Thoracic aorta (tissue), 2 donors: ENCODE measurements at regions not wholly inside any gene's neighbourhood (a gene's known extent, or its start where the extent isn't known, plus 50 kb on each side); places are given as distances from the start of the nearest gene placed in this dataset.

Source experiments
- ATAC-seq: fragments of 150-250 bp; one replicate; pipeline ENCODE4 v1.8.0; 2017; ENCODE audit warnings: low read depth; ENCODE audit not compliant: insufficient number of reproducible peaks, low FRiP score
- DNase-seq: peaks from one replicate; pipeline ENCODE4 v3.0.0-alpha.2; 2020; ENCODE audit warnings: low spot score
- H3K27ac ChIP-seq, 2 donors: fragments of 200-600 bp; sonication (generic); 1 replicate in 1 of 2; 2 replicates in 1 of 2; pipeline ENCODE4 v1.5.1; 2016; ENCODE audit warnings: mild to moderate bottlenecking in 2 of 2, moderate library complexity in 2 of 2
- H3K27me3 ChIP-seq: fragments of 200-600 bp; sonication (generic); replicated peaks from 2 replicates; pipeline ENCODE4 v1.6.0; 2016; ENCODE audit warnings: mild to moderate bottlenecking; ENCODE audit not compliant: insufficient read depth
- H3K36me3 ChIP-seq: fragments of 200-600 bp; sonication (generic); one replicate; pipeline ENCODE4 v1.5.1; 2016
- H3K4me1 ChIP-seq, 2 donors: fragments of 200-600 bp; sonication (generic); 1 replicate in 1 of 2; 2 replicates in 1 of 2; pipeline versions ENCODE4 v1.5.1 to v1.6.0; 2016; ENCODE audit warnings: low read depth in 2 of 2, mild to moderate bottlenecking in 1 of 2; ENCODE audit not compliant: control insufficient read depth in 1 of 2
- H3K4me3 ChIP-seq: fragments of 200-600 bp; sonication (generic); 2 replicates; pipeline ENCODE4 v1.5.1; 2016; ENCODE audit warnings: mild to moderate bottlenecking
- H3K9me3 ChIP-seq: fragments of 200-600 bp; sonication (generic); 2 replicates; pipeline ENCODE4 v1.5.1; 2016
- TF ChIP-seq, protein P1 (sequence below): fragments of 200-600 bp; sonication (generic); IDR thresholded peaks from one replicate; pipeline ENCODE4 v1.5.1; 2019; ENCODE audit warnings: antibody characterized with exemption

DNA sequence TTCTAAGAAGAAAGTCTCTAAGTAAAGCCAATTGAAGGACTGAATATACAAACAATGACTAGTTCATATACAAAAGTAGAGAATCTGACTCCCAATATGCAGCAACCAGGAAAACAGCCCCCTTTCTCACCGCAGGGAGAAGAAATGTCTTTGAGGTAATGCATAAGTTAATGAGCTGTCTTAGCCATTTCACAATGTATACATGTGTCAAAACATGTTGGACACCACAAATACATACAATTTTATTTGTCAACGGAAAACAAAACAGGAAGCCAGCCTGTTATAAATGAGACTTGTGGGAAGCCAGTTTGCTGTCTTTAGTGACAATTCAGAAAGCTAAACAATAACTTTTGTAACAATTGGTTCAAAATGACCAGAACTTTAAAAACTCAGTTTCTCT lies 389.2 kb downstream of the CBLN2 start:
- no peaks in the 10 kb centered on the region for H3K9me3 ChIP-seq
- no peaks in the 10 kb centered on the region for H3K4me1 ChIP-seq
- H3K27me3 ChIP-seq = no peaks in the 10 kb centered on the region
- no peaks in the 10 kb centered on the region for H3K36me3 ChIP-seq
- H3K4me3 ChIP-seq = no peak overlapping the region
- H3K27ac ChIP-seq = no peak overlapping the region
- TF ChIP-seq, protein P1, sequence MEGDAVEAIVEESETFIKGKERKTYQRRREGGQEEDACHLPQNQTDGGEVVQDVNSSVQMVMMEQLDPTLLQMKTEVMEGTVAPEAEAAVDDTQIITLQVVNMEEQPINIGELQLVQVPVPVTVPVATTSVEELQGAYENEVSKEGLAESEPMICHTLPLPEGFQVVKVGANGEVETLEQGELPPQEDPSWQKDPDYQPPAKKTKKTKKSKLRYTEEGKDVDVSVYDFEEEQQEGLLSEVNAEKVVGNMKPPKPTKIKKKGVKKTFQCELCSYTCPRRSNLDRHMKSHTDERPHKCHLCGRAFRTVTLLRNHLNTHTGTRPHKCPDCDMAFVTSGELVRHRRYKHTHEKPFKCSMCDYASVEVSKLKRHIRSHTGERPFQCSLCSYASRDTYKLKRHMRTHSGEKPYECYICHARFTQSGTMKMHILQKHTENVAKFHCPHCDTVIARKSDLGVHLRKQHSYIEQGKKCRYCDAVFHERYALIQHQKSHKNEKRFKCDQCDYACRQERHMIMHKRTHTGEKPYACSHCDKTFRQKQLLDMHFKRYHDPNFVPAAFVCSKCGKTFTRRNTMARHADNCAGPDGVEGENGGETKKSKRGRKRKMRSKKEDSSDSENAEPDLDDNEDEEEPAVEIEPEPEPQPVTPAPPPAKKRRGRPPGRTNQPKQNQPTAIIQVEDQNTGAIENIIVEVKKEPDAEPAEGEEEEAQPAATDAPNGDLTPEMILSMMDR = no peak
- DNase-seq (no peak), ATAC-seq (no peak)

DNA sequence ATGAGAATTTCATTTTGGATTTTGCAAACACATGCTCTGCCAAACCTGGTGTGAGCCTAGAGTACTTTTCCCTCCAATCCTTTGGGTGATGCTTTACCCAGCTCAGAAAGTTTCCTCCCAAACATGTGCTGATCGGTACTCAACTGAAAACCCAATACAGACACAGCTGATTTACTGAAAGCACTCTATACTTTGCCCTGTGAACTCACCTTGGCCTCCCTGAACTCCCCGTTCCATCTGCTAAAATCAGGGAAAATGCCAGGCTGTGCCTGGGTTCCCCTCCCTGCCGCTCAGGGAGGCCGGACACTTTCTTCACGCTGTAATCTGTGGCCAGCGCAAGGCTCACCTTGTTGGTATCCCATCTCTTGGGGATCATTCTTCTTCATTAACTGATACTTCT lies 391.2 kb downstream of the CBLN2 start:
- TF ChIP-seq, protein P1 = no peak
- ATAC-seq (no peak), DNase-seq (no peak)
- Histone ChIP-seq H3K9me3 (no peaks in the 10 kb centered on the region), H3K4me3 (no peak overlapping the region), H3K4me1 (no peaks in the 10 kb centered on the region), H3K36me3 (no peaks in the 10 kb centered on the region), H3K27me3 (no peaks in the 10 kb centered on the region), H3K27ac (no peak overlapping the region)

DNA sequence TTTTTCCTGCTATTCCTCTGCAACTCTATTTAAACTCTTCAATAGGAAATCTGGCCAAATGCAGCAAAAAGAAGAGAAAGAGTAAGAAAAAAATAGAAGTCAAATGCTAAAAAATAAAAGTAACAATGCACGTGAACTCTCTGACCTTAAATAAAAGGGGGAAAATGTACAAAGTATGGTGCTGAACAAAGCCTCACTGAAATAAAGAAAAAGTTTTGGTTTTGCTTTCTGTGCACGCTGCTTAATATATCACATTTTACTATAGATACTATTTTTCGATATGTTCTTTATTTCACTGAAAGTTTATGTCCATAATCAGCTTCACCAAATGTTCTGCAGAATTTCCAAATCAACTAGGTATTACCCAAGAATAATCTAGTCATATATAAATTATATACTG lies 396.3 kb downstream of the CBLN2 start:
- H3K36me3 ChIP-seq = no peaks in the 10 kb centered on the region
- H3K27ac ChIP-seq = no peak overlapping the region
- H3K4me1 ChIP-seq = no peaks in the 10 kb centered on the region
- no peaks in the 10 kb centered on the region for H3K27me3 ChIP-seq
- H3K4me3 ChIP-seq = no peak overlapping the region
- TF ChIP-seq, protein P1 = no peak
- H3K9me3 ChIP-seq = no peaks in the 10 kb centered on the region
- no peak for ATAC-seq
- DNase-seq = no peak

DNA sequence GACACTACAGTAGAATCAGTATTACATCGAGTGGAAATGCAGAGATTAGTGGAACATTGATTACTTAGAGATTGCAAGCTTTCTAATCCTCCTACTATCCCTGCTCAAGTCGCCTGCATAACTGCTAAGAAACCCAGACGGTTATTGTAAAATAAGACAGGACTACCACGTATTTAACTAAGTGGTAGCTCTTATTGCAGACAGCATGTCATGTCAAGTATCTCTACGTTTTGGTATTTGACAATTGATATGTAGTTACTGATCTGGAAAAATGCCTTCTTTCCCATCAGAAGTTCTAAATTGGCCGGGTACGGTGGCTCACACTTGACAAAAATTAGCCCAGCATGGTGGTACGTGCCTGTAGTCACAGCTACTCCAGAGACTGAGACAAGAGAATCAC lies 404.1 kb downstream of the CBLN2 start:
- Histone ChIP-seq H3K4me1 (no peaks in the 10 kb centered on the region), H3K27me3 (no peaks in the 10 kb centered on the region), H3K4me3 (no peak overlapping the region), H3K27ac (no peak overlapping the region), H3K36me3 (no peaks in the 10 kb centered on the region), H3K9me3 (no peaks in the 10 kb centered on the region)
- ATAC-seq = no peak
- DNase-seq = no peak
- TF ChIP-seq, protein P1 = no peak

DNA sequence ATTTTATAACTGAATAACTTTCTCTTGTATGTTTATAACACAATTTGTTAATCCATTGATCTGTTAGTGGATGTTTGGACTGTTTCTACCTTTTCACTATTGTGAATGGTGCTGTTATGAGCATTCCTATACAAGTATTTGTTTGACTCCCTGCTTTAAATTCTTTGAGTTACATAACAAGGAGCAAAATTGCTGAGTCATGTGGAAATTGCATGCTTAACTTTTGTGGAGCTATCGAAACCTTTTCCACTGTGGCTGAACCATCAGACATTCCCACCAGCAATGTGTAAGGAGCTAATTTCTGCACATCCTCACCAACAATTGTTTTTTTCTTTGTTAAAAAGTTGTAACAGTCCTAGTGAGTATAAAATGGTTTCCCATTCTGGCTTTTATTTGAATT lies 415.5 kb downstream of the CBLN2 start:
- Histone ChIP-seq H3K9me3 (no peaks in the 10 kb centered on the region), H3K4me3 (no peak overlapping the region), H3K36me3 (no peaks in the 10 kb centered on the region), H3K4me1 (no peaks in the 10 kb centered on the region), H3K27ac (no peak overlapping the region), H3K27me3 (no peaks in the 10 kb centered on the region)
- TF ChIP-seq, protein P1 = no peak
- ATAC-seq = no peak
- no peak for DNase-seq
